ENCODE measurements at regions not wholly inside any gene's neighbourhood (a gene's known extent, or its start where the extent isn't known, plus 50 kb on each side); places are given as distances from the start of the nearest gene placed in this dataset.

- TF ChIP-seq CTCF (IDR thresholded peaks at IDR 0.05) (no peak), POLR2A (IDR thresholded peaks at IDR 0.05) (no peak)
Observed at GRCh38 chr1:224873434-224874369, 55.8 kb upstream of the DNAH14 start.
